NCI-H2196 (cell line): ENCODE measurements at regions not wholly inside any gene's neighbourhood (a gene's known extent, or its start where the extent isn't known, plus 50 kb on each side); places are given as distances from the start of the nearest gene placed in this dataset.

Experiments
- DNase-seq: peaks from one replicate; lab custom pipeline; 2025; ENCODE audit not compliant: unreplicated experiment; lab: John Stamatoyannopoulos, UW

DNA sequence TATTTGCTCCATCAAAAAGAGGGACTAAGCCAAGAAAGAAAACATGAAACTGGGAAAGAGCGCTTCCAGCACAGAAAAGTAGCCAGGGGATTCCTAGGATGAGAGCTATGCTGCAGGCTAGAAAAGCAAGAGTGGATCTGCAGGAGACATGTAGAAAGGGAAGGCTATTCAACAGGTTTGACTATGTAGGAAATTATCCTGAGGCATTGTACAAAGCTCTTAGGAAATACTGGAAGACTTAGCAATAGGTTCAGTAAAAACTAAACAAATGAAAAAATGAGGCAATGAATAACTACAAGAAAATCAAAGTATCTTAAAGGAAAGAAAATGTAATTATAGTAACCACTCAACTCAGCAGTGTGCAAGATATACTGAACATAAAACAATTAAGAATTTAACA, 178.7 kb upstream of the FOXN2 start:
- DNase-seq: no peak

DNA sequence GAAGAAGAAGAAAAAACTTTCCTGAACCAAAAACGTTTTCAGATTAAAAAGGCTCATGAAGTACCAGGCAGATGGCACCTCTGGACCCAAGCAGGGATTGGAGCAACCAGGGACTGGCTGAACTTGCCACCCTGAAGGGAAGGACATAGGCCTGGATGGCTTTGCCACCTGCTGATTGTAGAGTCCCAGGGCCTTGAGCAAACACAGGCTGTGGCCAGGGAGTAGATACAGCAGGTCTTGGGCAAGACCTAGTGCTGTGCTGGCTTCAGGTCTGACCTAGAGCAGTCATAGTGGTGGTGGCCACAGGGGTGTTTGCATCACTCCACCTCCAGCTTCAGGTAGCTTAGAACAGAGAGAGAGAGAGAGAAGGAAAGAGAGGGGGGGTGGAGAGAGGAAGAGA, 176.7 kb upstream of the FOXN2 start:
- no peak for DNase-seq

GRCh38 chr2:48138898-48139297, 175.6 kb upstream of the FOXN2 start:
- no peak for DNase-seq

GRCh38 chr2:48140586-48140985, 173.9 kb upstream of the FOXN2 start:
- no peak for DNase-seq

- DNase-seq: no peak
Measured at GRCh38 chr2:48144777-48145176, 169.7 kb upstream of the FOXN2 start.

GRCh38 chr2:48145845-48146452, 168.5 kb upstream of the FOXN2 start:
- DNase-seq: no peak

DNA sequence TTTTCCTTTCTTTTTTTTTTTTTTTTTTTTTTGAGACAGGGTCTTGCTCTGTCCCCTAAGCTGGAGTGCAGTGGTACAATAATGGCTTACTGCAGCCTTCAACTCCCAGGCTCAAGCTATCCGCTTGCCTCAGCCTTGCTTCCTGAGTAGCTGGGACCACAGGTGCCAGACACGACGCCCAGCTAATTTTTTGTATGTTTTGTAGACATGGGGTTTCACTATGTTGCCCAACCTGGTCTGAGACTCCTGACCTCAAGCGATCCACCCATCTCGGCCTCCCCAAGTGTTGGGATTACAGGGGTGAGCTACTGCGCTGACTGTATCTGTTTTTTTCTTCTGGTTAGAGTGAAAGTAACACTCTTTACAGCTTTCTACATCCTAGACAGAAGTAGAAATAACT, 167.9 kb upstream of the FOXN2 start:
- DNase-seq: no peak

- DNase-seq: no peak
Measured at GRCh38 chr2:48147719-48148118, 166.8 kb upstream of the FOXN2 start.

- no peak for DNase-seq
Measured at GRCh38 chr2:48148841-48149430, 165.5 kb upstream of the FOXN2 start.

GRCh38 chr2:48157150-48157549, 157.3 kb upstream of the FOXN2 start:
- DNase-seq: no peak

DNA sequence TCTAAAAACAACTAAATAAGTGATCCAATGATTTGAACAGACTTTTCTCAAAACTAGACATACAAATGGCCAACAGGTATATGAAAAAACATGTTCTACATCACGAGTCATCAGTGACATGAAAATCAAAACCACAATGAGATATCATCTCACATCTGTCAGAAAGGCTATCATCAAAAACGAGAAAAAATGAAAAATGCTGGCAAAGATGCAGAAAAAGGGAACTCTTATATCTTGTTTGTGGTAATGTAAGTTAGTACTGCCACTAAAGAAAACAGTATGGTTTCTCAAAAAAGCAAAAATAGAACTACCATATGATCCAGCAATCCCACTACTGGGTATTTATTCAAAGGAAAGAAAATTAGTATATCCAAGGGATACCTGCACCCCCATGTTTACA, 152.9 kb upstream of the FOXN2 start:
- no peak for DNase-seq

GRCh38 chr2:48162742-48163141, 151.7 kb upstream of the FOXN2 start:
- DNase-seq: no peak

GRCh38 chr2:48165070-48165753, 149.3 kb upstream of the FOXN2 start:
- DNase-seq: no peak

DNA sequence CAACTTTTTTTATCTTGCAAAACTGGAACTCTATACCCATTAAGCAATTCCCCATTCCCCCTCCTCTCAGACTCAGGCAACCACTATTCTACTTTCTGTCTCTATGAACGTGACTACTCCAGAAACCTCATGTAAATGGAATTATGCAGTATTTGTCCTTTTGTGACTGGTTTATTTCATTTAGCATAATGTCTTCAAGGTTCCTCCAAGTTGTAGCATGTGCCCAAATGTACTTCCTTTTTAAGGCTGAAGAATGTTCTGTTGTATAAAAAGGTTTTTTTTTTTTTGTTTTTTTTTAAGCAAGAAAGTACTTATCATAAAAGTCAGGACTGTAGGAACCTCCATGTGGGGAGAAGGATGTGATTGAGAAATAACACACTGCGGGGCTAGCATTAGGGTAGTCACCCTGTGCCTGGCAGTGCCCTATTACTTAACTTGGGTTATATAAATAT, 145.3 kb upstream of the FOXN2 start:
- no peak for DNase-seq

- no peak for DNase-seq
Measured at GRCh38 chr2:48170281-48170680, 144.2 kb upstream of the FOXN2 start.

DNA sequence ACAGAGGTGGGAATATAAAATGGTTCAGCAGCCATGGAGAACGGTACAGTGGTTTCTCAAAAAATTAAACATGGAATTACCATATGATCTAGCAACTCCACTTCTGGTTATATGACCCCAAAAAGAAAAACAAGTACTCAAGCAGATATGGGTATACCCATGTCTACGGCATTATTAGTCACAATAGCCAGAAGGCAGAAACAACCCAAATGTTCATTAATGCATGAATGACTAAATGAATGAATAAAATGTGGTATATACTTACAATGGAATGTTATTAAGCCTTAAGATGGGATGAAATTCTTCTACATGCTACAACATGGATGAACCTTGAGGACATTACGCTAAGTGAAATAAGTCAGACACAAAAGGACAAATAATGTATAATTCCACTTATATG, 141.3 kb upstream of the FOXN2 start:
- DNase-seq: no peak

- DNase-seq: no peak
Measured at GRCh38 chr2:48174503-48174902, 140.0 kb upstream of the FOXN2 start.

- DNase-seq: no peak
Measured at GRCh38 chr2:48175254-48175653, 139.2 kb upstream of the FOXN2 start.

- no peak for DNase-seq
Measured at GRCh38 chr2:48175656-48176055, 138.8 kb upstream of the FOXN2 start.

DNA sequence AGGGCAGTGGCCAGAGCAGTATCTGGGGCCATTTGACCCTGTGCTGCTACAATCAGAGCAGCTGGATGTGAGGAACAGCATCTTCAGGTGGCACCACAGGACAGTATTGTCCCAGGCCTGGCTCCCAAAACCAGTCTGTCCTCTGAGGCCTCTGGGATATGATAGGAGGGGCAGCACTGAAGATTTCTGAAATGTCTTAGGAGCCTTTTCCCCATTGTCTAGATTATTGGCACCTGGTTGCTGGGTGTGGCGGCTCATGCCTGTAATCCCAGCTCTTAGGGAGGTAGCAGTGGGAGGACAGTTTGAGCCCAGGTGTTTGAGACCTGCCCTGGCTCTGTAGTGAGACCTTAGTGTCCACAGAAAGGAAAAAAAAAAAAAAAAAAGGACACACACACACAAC, 137.6 kb upstream of the FOXN2 start:
- DNase-seq: no peak

DNA sequence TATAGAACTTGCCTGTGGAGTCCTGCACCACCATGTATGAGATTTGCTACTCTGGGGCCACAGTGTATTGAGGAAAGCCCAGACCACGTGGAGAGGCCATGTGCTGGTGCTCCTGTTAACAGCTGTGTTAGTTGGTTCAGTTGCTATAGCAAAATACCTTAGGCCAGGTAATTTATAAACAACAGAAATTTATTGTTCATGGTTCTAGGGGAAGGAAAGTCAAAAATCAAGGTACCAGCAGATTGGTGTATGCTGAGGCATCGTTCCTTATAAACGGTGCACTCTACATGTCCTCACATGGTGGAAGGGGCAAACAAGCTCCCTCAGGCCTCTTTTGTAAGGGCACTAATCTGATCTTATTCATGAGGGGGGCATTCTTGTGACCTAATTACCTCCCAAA, 135.9 kb upstream of the FOXN2 start:
- no peak for DNase-seq

- no peak for DNase-seq
Measured at GRCh38 chr2:48180557-48180956, 133.9 kb upstream of the FOXN2 start.

DNA sequence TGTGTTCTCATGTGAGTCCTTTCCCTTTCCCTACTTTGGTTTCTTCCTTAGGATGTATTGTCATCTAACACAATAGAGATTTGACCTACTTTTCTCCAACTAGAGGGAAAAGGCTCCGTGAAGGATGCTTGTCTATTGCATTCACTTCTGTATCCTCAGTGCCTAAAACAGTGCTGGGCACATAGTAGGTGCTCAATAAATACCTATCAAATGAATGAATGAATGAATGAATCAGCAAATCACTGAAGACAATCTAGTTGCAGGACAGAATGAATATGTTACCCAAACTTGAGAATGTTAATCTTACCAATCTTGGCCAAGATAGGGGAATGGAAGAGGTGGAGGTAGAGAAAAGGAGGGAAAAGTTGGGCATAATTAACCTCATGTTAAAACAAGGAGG, 131.2 kb upstream of the FOXN2 start:
- DNase-seq: no peak
